OCI-LY1 (cell line): ENCODE measurements at regions not wholly inside any gene's neighbourhood (a gene's known extent, or its start where the extent isn't known, plus 50 kb on each side); places are given as distances from the start of the nearest gene placed in this dataset.

Experiments
- H2AFZ ChIP-seq: fragments of 200-600 bp; sonication (generic), shearing (Covaris generic); 2 replicates; pipeline ENCODE4 v1.6.0; 2014; ENCODE audit warnings: antibody characterized with exemption, mild to moderate bottlenecking, low read length
- H3F3A ChIP-seq: fragments of 200-600 bp; sonication (generic), shearing (Covaris generic); 2 replicates; pipeline ENCODE4 v1.6.0; 2014; ENCODE audit warnings: mild to moderate bottlenecking, antibody characterized with exemption, low read length, moderate library complexity; ENCODE audit not compliant: insufficient read depth
- H3K27ac ChIP-seq: fragments of 200-600 bp; sonication (generic); 2 replicates; pipeline ENCODE4 v1.5.1; 2014; ENCODE audit warnings: low read length, mixed run types, mild to moderate bottlenecking, low read depth; ENCODE audit not compliant: poor library complexity, severe bottlenecking
- H3K27me3 ChIP-seq: fragments of 200-600 bp; sonication (generic); 2 replicates; pipeline ENCODE4 v1.6.0; 2014; ENCODE audit warnings: antibody characterized with exemption, mild to moderate bottlenecking, low read length, moderate library complexity; ENCODE audit not compliant: insufficient read depth
- H3K36me3 ChIP-seq: fragments of 200-600 bp; sonication (generic); 2 replicates; pipeline ENCODE4 v1.6.1; 2014; ENCODE audit warnings: mild to moderate bottlenecking, antibody characterized with exemption, low read length, moderate library complexity, mixed read lengths; ENCODE audit not compliant: insufficient read depth
- H3K4me1 ChIP-seq: fragments of 200-600 bp; sonication (generic); 2 replicates; pipeline ENCODE4 v1.5.1; 2014; ENCODE audit warnings: mild to moderate bottlenecking, low read length, moderate library complexity; ENCODE audit not compliant: insufficient read depth, severe bottlenecking
- H3K4me2 ChIP-seq: fragments of 200-600 bp; sonication (generic), shearing (Covaris generic); 2 replicates; pipeline ENCODE4 v1.6.1; 2014; ENCODE audit warnings: low read length
- H3K4me3 ChIP-seq: fragments of 200-600 bp; sonication (generic); 2 replicates; pipeline ENCODE4 v1.5.1; 2014; ENCODE audit warnings: low read length, low read depth, mild to moderate bottlenecking, mixed read lengths; ENCODE audit not compliant: poor library complexity, severe bottlenecking
- H3K79me2 ChIP-seq: fragments of 200-600 bp; shearing (Covaris generic); 2 replicates; pipeline ENCODE4 v1.6.1; 2016; ENCODE audit warnings: mixed run types, low read length, mixed read lengths; ENCODE audit not compliant: insufficient read depth
- H3K9ac ChIP-seq: fragments of 200-600 bp; sonication (generic), shearing (Covaris generic); 2 replicates; pipeline ENCODE4 v1.6.1; 2014; ENCODE audit warnings: mild to moderate bottlenecking, low read length, mixed read lengths
- H3K9me2 ChIP-seq: fragments of 200-600 bp; sonication (generic), shearing (Covaris generic); 2 replicates; pipeline ENCODE4 v1.6.1; 2014; ENCODE audit warnings: low read depth, mild to moderate bottlenecking, low read length, mixed read lengths
- H3K9me3 ChIP-seq: fragments of 200-600 bp; shearing (Covaris generic); 2 replicates; pipeline ENCODE4 v1.6.1; 2014; ENCODE audit warnings: low read length, mixed read lengths
- H4K20me1 ChIP-seq: fragments of 200-600 bp; sonication (generic), shearing (Covaris generic); 2 replicates; pipeline ENCODE4 v1.6.0; 2016; ENCODE audit warnings: mild to moderate bottlenecking, low read length; ENCODE audit not compliant: insufficient read depth
- EZH2 ChIP-seq: fragments of 200-600 bp; sonication (generic), shearing (Covaris generic); IDR thresholded peaks from 2 replicates; pipeline ENCODE4 v1.8.0; 2017; ENCODE audit warnings: borderline replicate concordance, mixed run types, mild to moderate bottlenecking, antibody characterized with exemption, low read length, moderate library complexity, mixed read lengths
- TF ChIP-seq, protein P1 (sequence below): fragments of 200-600 bp; sonication (generic), shearing (Covaris generic); IDR thresholded peaks from 2 replicates; pipeline ENCODE4 v1.5.1; 2017; ENCODE audit warnings: mild to moderate bottlenecking, antibody characterized with exemption, low read length, moderate library complexity, mixed read lengths

DNA sequence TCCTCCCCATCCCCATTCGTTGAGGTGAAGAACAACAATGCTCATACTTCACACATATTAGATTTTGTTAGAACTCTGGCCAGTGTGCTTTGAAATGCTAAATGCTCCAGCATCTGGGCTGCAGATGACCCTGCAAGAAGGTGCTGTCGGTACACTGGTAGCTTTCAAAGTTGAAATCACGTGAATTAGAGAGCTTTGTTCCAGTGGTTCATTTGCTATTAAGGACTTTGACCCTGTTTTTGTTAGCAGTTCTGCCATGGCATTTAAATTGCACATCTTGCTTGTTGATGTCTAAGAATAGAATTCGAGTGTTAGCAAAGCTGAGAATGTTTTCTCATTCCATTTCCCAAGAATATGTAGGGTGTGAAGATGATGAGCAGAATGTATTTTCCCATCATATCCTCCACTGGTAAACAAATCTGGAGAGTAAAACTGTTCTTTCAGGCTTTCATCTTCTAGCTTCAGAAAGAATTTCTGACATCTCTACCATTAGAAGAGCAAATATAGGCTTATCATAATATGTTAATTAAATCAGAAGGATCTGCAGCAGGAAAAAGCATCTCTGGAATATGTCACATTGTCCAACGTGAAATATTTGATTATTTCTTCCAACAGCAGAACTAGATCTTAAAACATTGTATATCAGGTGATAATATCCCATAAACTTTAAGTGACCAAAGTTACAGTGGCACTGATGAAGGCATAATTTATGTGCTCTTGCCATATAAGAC, 98.8 kb upstream of the PDE3A start:
- Histone ChIP-seq H3K9me2 (no peaks in the 10 kb centered on the region), H3K79me2 (no peaks in the 10 kb centered on the region), H3K9ac (no peak overlapping the region), H2AFZ (no peak overlapping the region), H3K9me3 (no peaks in the 10 kb centered on the region), H3K27me3 (no peaks in the 10 kb centered on the region), H3K36me3 (no peaks in the 10 kb centered on the region), H3K4me3 (no peak overlapping the region), H4K20me1 (no peaks in the 10 kb centered on the region), H3F3A (no peaks in the 10 kb centered on the region), H3K4me2 (no peak overlapping the region), H3K4me1 (no peaks in the 10 kb centered on the region), H3K27ac (no peak overlapping the region)
- no peak for TF ChIP-seq EZH2

DNA sequence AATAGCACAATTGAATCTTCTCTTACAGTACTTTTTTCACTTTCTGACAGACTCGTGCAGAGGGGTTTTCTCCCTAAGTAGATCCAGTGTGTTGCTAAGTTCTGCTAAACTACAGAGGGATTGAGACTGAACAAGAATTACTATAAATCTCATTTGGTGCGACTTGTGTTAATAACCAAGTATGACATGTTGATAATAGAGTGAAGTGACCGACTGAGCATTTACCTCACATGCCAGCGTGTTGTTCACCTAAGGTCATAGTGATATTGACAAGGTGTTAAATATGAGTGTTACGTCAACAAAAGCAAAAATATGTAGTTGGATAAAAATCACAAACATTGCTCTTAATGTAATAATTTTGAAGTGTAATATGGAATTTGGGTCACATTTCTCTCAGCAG, 97.8 kb upstream of the PDE3A start:
- no peak overlapping the region for H3K4me3 ChIP-seq
- H2AFZ ChIP-seq = no peak overlapping the region
- TF ChIP-seq, protein P1, sequence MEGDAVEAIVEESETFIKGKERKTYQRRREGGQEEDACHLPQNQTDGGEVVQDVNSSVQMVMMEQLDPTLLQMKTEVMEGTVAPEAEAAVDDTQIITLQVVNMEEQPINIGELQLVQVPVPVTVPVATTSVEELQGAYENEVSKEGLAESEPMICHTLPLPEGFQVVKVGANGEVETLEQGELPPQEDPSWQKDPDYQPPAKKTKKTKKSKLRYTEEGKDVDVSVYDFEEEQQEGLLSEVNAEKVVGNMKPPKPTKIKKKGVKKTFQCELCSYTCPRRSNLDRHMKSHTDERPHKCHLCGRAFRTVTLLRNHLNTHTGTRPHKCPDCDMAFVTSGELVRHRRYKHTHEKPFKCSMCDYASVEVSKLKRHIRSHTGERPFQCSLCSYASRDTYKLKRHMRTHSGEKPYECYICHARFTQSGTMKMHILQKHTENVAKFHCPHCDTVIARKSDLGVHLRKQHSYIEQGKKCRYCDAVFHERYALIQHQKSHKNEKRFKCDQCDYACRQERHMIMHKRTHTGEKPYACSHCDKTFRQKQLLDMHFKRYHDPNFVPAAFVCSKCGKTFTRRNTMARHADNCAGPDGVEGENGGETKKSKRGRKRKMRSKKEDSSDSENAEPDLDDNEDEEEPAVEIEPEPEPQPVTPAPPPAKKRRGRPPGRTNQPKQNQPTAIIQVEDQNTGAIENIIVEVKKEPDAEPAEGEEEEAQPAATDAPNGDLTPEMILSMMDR = no peak
- no peak for TF ChIP-seq EZH2
- no peak overlapping the region for H3K27ac ChIP-seq
- no peaks in the 10 kb centered on the region for H3K79me2 ChIP-seq
- no peaks in the 10 kb centered on the region for H3K4me1 ChIP-seq
- no peaks in the 10 kb centered on the region for H3K9me3 ChIP-seq
- no peaks in the 10 kb centered on the region for H3K36me3 ChIP-seq
- no peak overlapping the region for H3K9ac ChIP-seq
- H3K4me2 ChIP-seq = no peak overlapping the region
- no peaks in the 10 kb centered on the region for H3K9me2 ChIP-seq
- no peaks in the 10 kb centered on the region for H4K20me1 ChIP-seq
- no peaks in the 10 kb centered on the region for H3F3A ChIP-seq
- no peaks in the 10 kb centered on the region for H3K27me3 ChIP-seq

DNA sequence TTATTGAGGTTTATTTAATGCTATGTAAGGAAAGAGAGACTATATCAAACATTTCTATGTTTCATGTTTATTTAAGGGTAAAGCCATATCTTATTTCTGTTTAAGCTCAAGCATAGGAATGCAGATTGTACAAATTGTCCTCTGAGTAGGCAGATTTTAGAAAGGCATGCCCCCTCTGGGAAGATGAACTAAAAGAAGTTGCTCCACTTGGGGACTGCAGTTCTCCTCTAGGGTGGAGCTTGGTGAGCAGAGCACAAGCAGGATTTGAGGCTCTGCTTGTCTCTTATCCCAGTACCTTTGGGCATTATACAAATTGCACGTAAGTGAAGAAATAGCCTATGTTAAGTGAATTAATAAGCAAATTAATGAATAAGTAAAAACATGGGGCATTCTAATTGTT, 96.2 kb upstream of the PDE3A start:
- Histone ChIP-seq H2AFZ (no peak overlapping the region), H3K9ac (no peak overlapping the region), H3K4me3 (no peak overlapping the region), H3K27ac (no peak overlapping the region), H3K27me3 (no peaks in the 10 kb centered on the region), H3K9me3 (no peaks in the 10 kb centered on the region), H3K4me2 (no peak overlapping the region), H3K79me2 (no peaks in the 10 kb centered on the region), H3K9me2 (no peaks in the 10 kb centered on the region), H4K20me1 (no peaks in the 10 kb centered on the region), H3K36me3 (no peaks in the 10 kb centered on the region), H3K4me1 (no peaks in the 10 kb centered on the region), H3F3A (no peaks in the 10 kb centered on the region)
- no peak for TF ChIP-seq EZH2
- TF ChIP-seq, protein P1 = no peak

DNA sequence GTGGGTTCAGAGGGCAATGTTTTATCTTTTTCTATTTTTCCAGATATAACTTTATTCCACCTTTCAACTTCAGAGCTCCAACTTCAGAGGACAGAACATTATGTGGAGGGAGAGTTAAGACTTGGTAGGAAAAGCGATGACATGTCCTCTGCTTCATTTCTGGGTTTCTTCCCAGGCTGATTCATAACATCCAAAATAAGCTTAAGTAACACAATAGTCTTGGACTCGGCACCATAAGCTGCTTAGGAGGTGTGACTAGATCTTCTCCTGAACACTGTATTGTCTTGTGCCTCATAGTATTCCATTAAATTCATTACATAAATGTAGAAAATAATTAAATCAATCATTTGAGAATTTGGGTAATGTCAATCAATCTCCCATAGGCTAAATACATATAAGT, 95.5 kb upstream of the PDE3A start:
- H3K36me3 ChIP-seq = no peaks in the 10 kb centered on the region
- no peaks in the 10 kb centered on the region for H3F3A ChIP-seq
- H3K9ac ChIP-seq = no peak overlapping the region
- no peak overlapping the region for H3K27ac ChIP-seq
- H3K27me3 ChIP-seq = no peaks in the 10 kb centered on the region
- H3K9me2 ChIP-seq = no peaks in the 10 kb centered on the region
- H3K4me1 ChIP-seq = no peaks in the 10 kb centered on the region
- H3K9me3 ChIP-seq = no peaks in the 10 kb centered on the region
- no peaks in the 10 kb centered on the region for H3K79me2 ChIP-seq
- H3K4me3 ChIP-seq = no peak overlapping the region
- no peak for TF ChIP-seq EZH2
- TF ChIP-seq, protein P1 = no peak
- H4K20me1 ChIP-seq = no peaks in the 10 kb centered on the region
- H2AFZ ChIP-seq = no peak overlapping the region
- H3K4me2 ChIP-seq = no peak overlapping the region
